AG04449 (cell line): ENCODE measurements at regions not wholly inside any gene's neighbourhood (a gene's known extent, or its start where the extent isn't known, plus 50 kb on each side); places are given as distances from the start of the nearest gene placed in this dataset.

Experiments used
- CTCF ChIA-PET: fragments of 350-600 bp; formaldehyde crosslinking; extraction: SDS; loops from one replicate; lab custom pipeline; 2021; ENCODE audit warnings: antibody characterized with exemption; lab: Yijun Ruan, JAX
- POLR2A ChIA-PET: fragments of 400-600, 350-600 bp; formaldehyde crosslinking; extraction: SDS; loops from one replicate; lab custom pipeline; 2020; ENCODE audit warnings: antibody characterized with exemption, inconsistent platforms; lab: Yijun Ruan, JAX
- DNase-seq: peaks from one replicate; pipeline ENCODE4 v3.0.0-alpha.2; 2010; ENCODE audit warnings: low read depth, low spot score
- H3K4me3 ChIP-seq: 2 replicates; pipeline ENCODE4 v1.5.1; 2011; ENCODE audit warnings: low read depth, mild to moderate bottlenecking, control low read depth, low read length
- TF ChIP-seq, protein P1 (sequence below): IDR thresholded peaks from one replicate; pipeline ENCODE4 v1.5.1; 2011; ENCODE audit warnings: mild to moderate bottlenecking, moderate library complexity, low read length, control low read depth, inconsistent platforms; ENCODE audit not compliant: insufficient read depth; ENCODE audit errors: missing control alignments

DNA sequence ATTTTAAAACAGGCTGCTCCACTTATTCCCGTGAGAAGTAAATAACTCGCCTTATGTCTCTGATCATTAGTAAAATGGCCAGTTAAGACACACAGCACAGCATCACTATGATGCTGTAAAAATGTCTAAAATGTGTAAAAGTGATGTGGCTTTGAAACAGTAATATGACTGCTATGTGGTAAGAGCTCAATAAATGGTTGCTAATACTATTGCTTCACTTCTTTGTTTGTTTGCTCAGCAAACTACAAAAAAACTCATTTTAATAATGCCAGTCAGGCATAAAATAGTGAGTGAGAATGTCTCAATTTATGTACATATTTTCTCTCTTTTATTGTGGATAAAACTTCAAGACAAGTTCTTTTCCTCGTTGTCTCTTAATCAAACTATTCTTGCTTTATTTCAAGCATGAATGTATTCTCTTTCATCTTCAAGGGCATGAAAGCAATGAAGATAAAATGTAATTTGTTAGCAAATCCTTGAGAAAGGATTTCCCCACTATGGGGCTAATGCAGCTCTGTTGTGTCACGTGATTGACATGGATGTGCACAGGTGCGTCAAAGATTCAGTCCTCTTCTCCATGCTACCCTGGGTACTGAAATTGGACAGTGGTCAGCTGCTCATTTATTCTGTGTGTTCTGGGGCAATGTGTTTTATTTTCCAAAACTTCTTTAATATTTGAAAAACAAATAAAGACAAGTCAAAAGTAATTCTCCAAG, 387.2 kb downstream of the TRIB2 start:
- no peak for DNase-seq
- ChIA-PET POLR2A (no interaction called here), CTCF (no interaction called here)
- no peak overlapping the region for H3K4me3 ChIP-seq
- TF ChIP-seq, protein P1, sequence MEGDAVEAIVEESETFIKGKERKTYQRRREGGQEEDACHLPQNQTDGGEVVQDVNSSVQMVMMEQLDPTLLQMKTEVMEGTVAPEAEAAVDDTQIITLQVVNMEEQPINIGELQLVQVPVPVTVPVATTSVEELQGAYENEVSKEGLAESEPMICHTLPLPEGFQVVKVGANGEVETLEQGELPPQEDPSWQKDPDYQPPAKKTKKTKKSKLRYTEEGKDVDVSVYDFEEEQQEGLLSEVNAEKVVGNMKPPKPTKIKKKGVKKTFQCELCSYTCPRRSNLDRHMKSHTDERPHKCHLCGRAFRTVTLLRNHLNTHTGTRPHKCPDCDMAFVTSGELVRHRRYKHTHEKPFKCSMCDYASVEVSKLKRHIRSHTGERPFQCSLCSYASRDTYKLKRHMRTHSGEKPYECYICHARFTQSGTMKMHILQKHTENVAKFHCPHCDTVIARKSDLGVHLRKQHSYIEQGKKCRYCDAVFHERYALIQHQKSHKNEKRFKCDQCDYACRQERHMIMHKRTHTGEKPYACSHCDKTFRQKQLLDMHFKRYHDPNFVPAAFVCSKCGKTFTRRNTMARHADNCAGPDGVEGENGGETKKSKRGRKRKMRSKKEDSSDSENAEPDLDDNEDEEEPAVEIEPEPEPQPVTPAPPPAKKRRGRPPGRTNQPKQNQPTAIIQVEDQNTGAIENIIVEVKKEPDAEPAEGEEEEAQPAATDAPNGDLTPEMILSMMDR: no peak

DNA sequence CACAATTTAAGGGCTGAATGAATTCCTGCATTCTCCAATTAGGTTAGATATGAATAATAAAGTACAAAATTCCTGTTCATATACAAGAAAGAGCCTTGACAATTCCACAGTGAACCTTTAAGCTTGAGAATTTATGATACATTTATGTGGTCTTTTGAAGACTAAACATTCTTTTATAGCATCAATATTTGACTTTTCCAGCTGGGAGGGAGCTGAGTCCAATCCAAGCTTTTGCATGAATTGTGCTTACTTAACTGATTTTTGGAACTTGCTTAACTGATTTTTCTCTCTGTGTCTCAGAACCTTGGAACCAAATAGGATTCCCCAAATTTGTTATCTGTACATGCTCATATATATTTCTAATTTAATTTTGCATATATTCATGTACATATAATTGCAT, 388.0 kb downstream of the TRIB2 start:
- H3K4me3 ChIP-seq: no peak overlapping the region

DNA sequence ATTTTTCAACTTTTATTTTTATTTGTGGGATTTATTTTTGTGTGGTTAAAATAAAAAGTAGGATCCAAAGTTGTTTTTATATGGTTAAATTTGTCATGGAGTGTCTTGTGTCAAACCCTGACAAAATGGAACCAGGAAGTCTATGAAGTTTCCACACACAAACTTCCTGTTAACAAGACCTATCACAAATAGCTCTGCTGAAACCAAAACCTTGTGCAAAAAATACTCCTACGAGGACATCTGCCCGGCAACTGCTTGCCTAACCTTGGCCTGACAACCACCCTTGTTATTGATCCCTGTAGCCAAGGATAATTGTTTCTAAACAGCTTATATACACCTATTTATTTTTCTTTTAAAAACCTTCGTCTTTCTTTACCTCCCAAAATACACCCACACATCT, 389.6 kb downstream of the TRIB2 start:
- ChIA-PET POLR2A (no interaction called here), CTCF (no interaction called here)
- TF ChIP-seq, protein P1: no peak
- DNase-seq: no peak
- no peak overlapping the region for H3K4me3 ChIP-seq

More for the DNA sequence above, 388.0 kb downstream of the TRIB2 start:
- DNase-seq: no peak
- ChIA-PET CTCF (no interaction called here), POLR2A (no interaction called here)
- TF ChIP-seq, protein P1: no peak

DNA sequence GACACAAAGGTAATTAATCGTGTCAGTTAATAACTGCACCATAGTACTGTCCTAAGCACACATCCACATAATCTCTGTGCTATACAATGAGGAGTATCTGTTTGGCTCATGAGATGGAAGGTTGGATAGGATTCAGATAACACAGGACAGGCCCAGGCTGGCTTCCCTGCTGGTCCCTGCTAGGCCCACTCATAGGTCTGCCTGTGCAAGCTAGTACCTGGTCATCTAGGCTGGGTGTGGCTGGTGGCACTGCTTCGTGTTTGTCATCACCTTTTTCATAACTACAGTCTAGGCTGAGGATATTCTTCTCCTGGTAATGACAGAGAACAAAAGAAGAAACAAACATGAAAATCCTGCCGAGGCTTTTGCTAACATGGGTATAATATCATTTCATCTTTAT, 392.8 kb downstream of the TRIB2 start:
- TF ChIP-seq, protein P1: no peak
- no peak overlapping the region for H3K4me3 ChIP-seq
- ChIA-PET POLR2A (no interaction called here), CTCF (no interaction called here)
- DNase-seq: no peak

DNA sequence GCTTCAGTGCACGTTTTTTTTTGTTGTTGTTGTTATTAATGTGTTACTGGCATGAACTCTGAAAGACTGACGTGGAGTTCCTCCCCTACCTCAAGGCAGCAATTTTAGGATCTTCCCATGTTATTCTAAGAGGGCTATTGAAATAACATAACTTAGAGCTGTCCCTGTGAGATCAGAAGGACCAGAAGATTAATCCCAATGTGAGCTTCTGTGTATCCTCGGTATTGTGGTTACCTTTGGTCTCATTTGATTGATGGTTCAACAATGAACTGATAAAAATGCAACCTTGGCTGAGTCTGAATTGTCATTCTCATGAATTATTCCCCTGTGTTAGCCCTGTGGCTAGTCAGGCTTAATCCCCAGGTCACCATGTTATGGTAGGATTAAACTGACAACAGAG, 394.1 kb downstream of the TRIB2 start:
- H3K4me3 ChIP-seq: no peak overlapping the region
- ChIA-PET CTCF (no interaction called here), POLR2A (no interaction called here)
- no peak for DNase-seq
- TF ChIP-seq, protein P1: no peak

DNA sequence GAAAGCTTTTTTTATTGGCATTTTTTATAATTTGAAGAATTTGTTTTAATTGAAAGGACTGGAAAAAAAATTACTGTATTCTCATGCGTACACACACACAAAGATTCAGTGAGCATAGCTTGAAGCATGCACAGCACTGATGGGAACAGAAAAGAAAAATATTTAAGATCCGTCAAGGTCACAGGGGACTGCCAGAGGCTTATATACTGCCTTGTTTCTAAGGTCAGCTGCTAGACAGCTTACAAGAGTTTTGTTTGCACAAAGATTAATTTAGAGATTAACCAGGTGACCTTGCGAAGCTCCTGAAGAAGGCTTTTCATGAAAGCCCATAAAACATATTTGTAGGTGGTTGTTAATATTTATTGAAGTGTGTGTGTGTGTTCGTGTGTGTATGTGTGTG, 396.3 kb downstream of the TRIB2 start:
- POLR2A ChIA-PET: no interaction called here
- CTCF ChIA-PET: no interaction called here
- no peak overlapping the region for H3K4me3 ChIP-seq
- TF ChIP-seq, protein P1: no peak
- DNase-seq: no peak
